ENCODE measurements at regions not wholly inside any gene's neighbourhood (a gene's known extent, or its start where the extent isn't known, plus 50 kb on each side); places are given as distances from the start of the nearest gene placed in this dataset.

- H3K4me3 ChIP-seq (ENCODE audit: insufficient read depth, low read depth, low read length) = no peak overlapping the region
- no peaks in the 10 kb centered on the region for H3K27me3 ChIP-seq (ENCODE audit: insufficient read depth, low read length)
- no peak overlapping the region for H3K27ac Mint-ChIP-seq (ENCODE audit: unreplicated experiment)
- no peaks in the 10 kb centered on the region for H3K9me3 ChIP-seq (ENCODE audit: insufficient read depth, low read depth, low read length)
- no peaks in the 10 kb centered on the region for H3K79me2 ChIP-seq (ENCODE audit: insufficient read depth, low read length)
- H3K4me1 ChIP-seq (ENCODE audit: insufficient read depth, low read length) = no peaks in the 10 kb centered on the region
- H3K4me1 Mint-ChIP-seq (ENCODE audit: low read depth, unreplicated experiment) = no peaks in the 10 kb centered on the region
- DNase-seq (ENCODE audit: low read depth) (no peak), FAIRE-seq (no peak)
- H3K9ac ChIP-seq (ENCODE audit: low read length) = no peak overlapping the region
- no peak overlapping the region for H3K4me3 Mint-ChIP-seq (ENCODE audit: unreplicated experiment)
- no peaks in the 10 kb centered on the region for H3K9me3 Mint-ChIP-seq (ENCODE audit: unreplicated experiment)
- no peak overlapping the region for H3K27ac ChIP-seq (ENCODE audit: low read depth, low read length)
- no peaks in the 10 kb centered on the region for H3K36me3 Mint-ChIP-seq (ENCODE audit: low read depth, unreplicated experiment)
- no peak for TF ChIP-seq CTCF (IDR thresholded peaks at IDR 0.05; ENCODE audit: insufficient read depth, low read depth, low read length)
- TF ChIP-seq EZH2 (IDR thresholded peaks at IDR 0.05; ENCODE audit: insufficient read depth, low read length) = no peak
- no peaks in the 10 kb centered on the region for H4K20me1 ChIP-seq (ENCODE audit: insufficient read depth, low read length)
- peaks cover 3% of the 10 kb centered on the region for H3K27me3 Mint-ChIP-seq (ENCODE audit: low read depth, unreplicated experiment)
- H3K36me3 ChIP-seq (ENCODE audit: insufficient read depth, low read length) = no peaks in the 10 kb centered on the region
- H2AFZ ChIP-seq (ENCODE audit: low read depth, low read length) = no peak overlapping the region
- H3K4me2 ChIP-seq (ENCODE audit: low read length) = no peak overlapping the region
Observed at GRCh38 chr5:146940295-146940694, 61.7 kb upstream of the PPP2R2B start.

GRCh38 chr5:146944019-146944418 is 65.5 kb upstream of the PPP2R2B start:
- Histone ChIP-seq H3K4me1 (ENCODE audit: insufficient read depth, low read length) (no peaks in the 10 kb centered on the region), H3K9me3 (ENCODE audit: insufficient read depth, low read depth, low read length) (no peaks in the 10 kb centered on the region), H3K4me3 (ENCODE audit: insufficient read depth, low read depth, low read length) (no peak overlapping the region), H2AFZ (ENCODE audit: low read depth, low read length) (no peak overlapping the region), H3K27ac (ENCODE audit: low read depth, low read length) (no peak overlapping the region), H3K27me3 (ENCODE audit: insufficient read depth, low read length) (no peaks in the 10 kb centered on the region), H3K4me2 (ENCODE audit: low read length) (no peak overlapping the region), H3K36me3 (ENCODE audit: insufficient read depth, low read length) (no peaks in the 10 kb centered on the region), H3K79me2 (ENCODE audit: insufficient read depth, low read length) (no peaks in the 10 kb centered on the region), H4K20me1 (ENCODE audit: insufficient read depth, low read length) (no peaks in the 10 kb centered on the region), H3K9ac (ENCODE audit: low read length) (no peak overlapping the region)
- no peak for DNase-seq (ENCODE audit: low read depth)
- FAIRE-seq = no peak
- TF ChIP-seq EZH2 (IDR thresholded peaks at IDR 0.05; ENCODE audit: insufficient read depth, low read length) = no peak
- TF ChIP-seq CTCF (IDR thresholded peaks at IDR 0.05; ENCODE audit: insufficient read depth, low read depth, low read length) = no peak
- Mint-ChIP-seq H3K9me3 (ENCODE audit: unreplicated experiment) (no peaks in the 10 kb centered on the region), H3K36me3 (ENCODE audit: low read depth, unreplicated experiment) (no peaks in the 10 kb centered on the region), H3K27me3 (ENCODE audit: low read depth, unreplicated experiment) (no peaks in the 10 kb centered on the region), H3K27ac (ENCODE audit: unreplicated experiment) (no peak overlapping the region), H3K4me1 (ENCODE audit: low read depth, unreplicated experiment) (no peaks in the 10 kb centered on the region), H3K4me3 (ENCODE audit: unreplicated experiment) (no peak overlapping the region)

GRCh38 chr5:146944764-146945616 is 66.4 kb upstream of the PPP2R2B start:
- no peaks in the 10 kb centered on the region for H3K4me1 Mint-ChIP-seq (ENCODE audit: low read depth, unreplicated experiment)
- no peak overlapping the region for H3K4me3 ChIP-seq (ENCODE audit: insufficient read depth, low read depth, low read length)
- no peaks in the 10 kb centered on the region for H3K36me3 Mint-ChIP-seq (ENCODE audit: low read depth, unreplicated experiment)
- no peak overlapping the region for H3K9ac ChIP-seq (ENCODE audit: low read length)
- H3K36me3 ChIP-seq (ENCODE audit: insufficient read depth, low read length) = no peaks in the 10 kb centered on the region
- no peaks in the 10 kb centered on the region for H3K9me3 Mint-ChIP-seq (ENCODE audit: unreplicated experiment)
- H4K20me1 ChIP-seq (ENCODE audit: insufficient read depth, low read length) = no peaks in the 10 kb centered on the region
- H3K79me2 ChIP-seq (ENCODE audit: insufficient read depth, low read length) = no peaks in the 10 kb centered on the region
- DNase-seq (ENCODE audit: low read depth) (no peak), FAIRE-seq (no peak)
- no peak overlapping the region for H2AFZ ChIP-seq (ENCODE audit: low read depth, low read length)
- no peaks in the 10 kb centered on the region for H3K9me3 ChIP-seq (ENCODE audit: insufficient read depth, low read depth, low read length)
- no peak overlapping the region for H3K27ac ChIP-seq (ENCODE audit: low read depth, low read length)
- H3K4me3 Mint-ChIP-seq (ENCODE audit: unreplicated experiment) = no peak overlapping the region
- no peaks in the 10 kb centered on the region for H3K27me3 Mint-ChIP-seq (ENCODE audit: low read depth, unreplicated experiment)
- H3K27me3 ChIP-seq (ENCODE audit: insufficient read depth, low read length) = no peaks in the 10 kb centered on the region
- TF ChIP-seq EZH2 (IDR thresholded peaks at IDR 0.05; ENCODE audit: insufficient read depth, low read length) (no peak), CTCF (IDR thresholded peaks at IDR 0.05; ENCODE audit: insufficient read depth, low read depth, low read length) (no peak)
- H3K4me2 ChIP-seq (ENCODE audit: low read length) = no peak overlapping the region
- H3K27ac Mint-ChIP-seq (ENCODE audit: unreplicated experiment) = no peak overlapping the region
- H3K4me1 ChIP-seq (ENCODE audit: insufficient read depth, low read length) = no peaks in the 10 kb centered on the region

Data from astrocyte (in vitro differentiated cells and primary cell).